ENCODE measurements at regions not wholly inside any gene's neighbourhood (a gene's known extent, or its start where the extent isn't known, plus 50 kb on each side); places are given as distances from the start of the nearest gene placed in this dataset.

DNA sequence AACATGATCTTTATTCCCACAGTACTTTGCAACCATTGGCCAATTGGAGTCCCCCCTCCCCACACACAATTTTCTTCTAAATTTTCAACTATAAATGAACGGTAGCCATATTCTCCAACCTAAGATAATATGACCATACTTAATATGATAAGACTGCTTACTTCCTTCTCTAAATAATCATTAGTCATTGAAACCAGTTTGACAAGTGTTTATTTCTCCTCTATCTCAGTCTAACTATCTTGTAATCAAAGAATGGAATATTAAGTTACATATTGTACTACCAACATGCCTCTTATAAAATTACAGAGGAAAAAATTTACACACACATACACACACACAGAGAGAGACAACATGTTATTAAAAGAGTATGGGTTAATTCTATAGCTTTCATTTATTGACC, 567.4 kb upstream of the TMPRSS15 start:
- TF ChIP-seq, protein P1, sequence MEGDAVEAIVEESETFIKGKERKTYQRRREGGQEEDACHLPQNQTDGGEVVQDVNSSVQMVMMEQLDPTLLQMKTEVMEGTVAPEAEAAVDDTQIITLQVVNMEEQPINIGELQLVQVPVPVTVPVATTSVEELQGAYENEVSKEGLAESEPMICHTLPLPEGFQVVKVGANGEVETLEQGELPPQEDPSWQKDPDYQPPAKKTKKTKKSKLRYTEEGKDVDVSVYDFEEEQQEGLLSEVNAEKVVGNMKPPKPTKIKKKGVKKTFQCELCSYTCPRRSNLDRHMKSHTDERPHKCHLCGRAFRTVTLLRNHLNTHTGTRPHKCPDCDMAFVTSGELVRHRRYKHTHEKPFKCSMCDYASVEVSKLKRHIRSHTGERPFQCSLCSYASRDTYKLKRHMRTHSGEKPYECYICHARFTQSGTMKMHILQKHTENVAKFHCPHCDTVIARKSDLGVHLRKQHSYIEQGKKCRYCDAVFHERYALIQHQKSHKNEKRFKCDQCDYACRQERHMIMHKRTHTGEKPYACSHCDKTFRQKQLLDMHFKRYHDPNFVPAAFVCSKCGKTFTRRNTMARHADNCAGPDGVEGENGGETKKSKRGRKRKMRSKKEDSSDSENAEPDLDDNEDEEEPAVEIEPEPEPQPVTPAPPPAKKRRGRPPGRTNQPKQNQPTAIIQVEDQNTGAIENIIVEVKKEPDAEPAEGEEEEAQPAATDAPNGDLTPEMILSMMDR (IDR thresholded peaks at IDR 0.05), result no peak
- no peak for TF ChIP-seq POLR2A (IDR thresholded peaks at IDR 0.05)

All from heart left ventricle (tissue), 13 donors.